ENCODE measurements at regions not wholly inside any gene's neighbourhood (a gene's known extent, or its start where the extent isn't known, plus 50 kb on each side); places are given as distances from the start of the nearest gene placed in this dataset.

DNA sequence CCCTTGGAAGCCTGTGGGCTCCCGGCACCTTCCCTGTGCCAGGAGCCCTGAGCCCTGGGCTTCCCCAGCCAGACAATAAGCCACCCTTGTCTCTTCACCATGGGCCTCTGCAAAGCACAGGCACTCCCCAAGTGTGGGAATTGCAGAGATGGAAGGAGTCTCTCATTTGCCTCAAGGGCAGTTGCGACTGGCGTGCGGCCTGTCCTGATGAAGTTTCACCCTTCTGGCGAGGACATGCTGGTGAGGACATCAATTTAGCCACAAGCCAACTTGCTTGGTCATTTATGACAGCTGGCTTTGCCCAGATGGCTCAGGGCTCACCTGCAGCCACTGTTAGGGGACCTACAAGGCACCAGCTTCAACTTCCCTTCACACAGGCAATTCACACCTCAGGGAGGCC lies 180.2 kb downstream of the ANAPC1 start:
- no peak for DNase-seq (ENCODE audit: low read depth in 1 of 2, low spot score in 1 of 2)

DNA sequence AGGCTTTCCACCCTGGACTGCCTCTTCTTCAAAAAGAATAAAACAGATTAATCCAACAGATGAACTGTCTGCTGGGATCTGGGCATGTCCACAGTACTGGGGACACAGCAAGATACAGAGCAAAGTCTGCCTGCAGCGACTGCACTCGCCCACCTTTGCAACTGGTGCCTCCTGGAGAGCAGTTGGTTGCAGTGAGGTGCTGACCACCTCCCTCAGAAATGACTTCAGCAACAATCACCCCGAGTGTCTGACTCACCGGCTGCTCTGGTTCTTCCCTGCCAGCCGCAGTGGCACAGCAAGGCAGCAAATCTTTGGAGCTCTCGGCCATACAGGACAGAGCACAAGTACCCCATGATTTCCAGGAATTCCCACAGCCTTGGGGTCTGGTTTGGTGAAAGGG lies 179.7 kb downstream of the ANAPC1 start:
- DNase-seq (ENCODE audit: low read depth in 1 of 2, low spot score in 1 of 2), result no peak

DNA sequence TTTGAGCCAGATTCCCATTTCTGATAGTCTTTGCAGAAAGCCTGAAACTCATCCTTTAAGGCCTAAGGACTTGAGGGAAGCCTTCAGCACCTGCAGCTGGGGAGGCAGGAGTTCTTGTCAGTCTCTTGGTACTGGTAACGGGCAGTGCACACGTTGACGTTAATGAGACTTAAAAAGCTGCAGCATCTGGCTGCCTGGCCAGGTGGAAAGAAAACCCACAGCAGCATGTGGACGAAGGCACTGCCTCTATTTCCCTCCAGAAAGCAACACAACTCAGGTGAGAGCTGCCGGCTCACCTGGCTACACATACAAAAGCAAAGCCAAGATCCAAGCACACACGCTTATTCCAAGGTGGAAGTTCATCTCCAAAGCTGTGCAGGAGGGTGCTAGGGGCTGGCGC lies 178.8 kb downstream of the ANAPC1 start:
- DNase-seq (ENCODE audit: low read depth in 1 of 2, low spot score in 1 of 2), result no peak

DNA sequence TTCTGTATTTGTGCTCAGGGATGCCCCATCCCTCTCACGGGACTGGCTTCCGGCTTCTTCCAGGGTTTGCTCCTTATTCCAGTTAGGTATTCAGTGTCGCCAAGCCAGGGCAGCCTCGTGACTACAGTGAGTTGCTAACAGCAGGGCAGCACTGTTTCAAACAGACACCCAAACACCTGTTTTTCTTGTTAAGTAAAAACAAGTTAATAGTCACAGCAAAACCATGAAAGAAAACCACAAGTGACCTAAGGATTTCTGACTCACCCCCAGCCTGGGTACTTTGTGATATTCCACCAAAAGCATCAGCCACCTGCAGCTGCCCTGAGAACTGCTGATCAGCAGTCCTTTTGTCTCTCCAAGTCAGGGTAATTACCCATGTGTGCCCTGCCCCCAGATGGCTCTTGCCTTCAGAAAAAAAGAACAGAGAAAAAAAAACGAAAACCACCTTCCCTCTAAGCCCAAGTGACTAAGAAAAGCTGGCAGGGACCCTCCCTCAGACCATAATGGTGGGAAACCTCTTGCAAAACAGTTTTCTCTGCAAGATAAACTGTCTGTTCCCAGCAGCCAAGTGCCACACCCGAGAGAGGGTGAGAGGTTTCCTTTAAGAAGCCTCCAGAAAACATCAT lies 178.2 kb downstream of the ANAPC1 start:
- peak in 1 of 2 donors; percentile 22 for DNase-seq (ENCODE audit: low read depth in 1 of 2, low spot score in 1 of 2)

DNA sequence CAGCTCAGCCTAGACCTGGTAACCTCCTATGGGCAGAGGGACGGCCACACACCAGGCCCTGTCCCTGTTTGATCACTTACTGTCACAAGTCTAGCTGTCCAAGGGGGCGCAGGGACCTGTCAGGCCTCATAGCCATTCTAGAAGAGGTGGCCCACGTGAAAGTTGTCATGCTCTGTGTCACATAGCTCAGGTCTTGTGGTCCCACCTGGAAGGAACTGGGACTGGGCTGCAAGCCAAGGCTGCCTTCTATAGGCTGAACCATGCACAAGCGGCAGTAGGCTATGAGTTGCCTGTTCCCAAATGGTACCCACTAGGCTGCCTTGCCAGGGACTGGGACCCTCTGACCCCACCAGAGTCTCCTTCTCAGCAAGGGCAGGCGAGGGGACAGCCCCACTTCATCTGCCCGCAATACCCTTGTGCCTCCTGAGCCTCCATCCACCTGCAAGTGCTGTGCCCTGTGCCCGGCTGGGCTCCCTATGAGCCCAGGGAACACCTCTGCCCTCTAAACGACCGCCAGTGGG lies 177.5 kb downstream of the ANAPC1 start:
- no peak for DNase-seq (ENCODE audit: low read depth in 1 of 2, low spot score in 1 of 2)

DNA sequence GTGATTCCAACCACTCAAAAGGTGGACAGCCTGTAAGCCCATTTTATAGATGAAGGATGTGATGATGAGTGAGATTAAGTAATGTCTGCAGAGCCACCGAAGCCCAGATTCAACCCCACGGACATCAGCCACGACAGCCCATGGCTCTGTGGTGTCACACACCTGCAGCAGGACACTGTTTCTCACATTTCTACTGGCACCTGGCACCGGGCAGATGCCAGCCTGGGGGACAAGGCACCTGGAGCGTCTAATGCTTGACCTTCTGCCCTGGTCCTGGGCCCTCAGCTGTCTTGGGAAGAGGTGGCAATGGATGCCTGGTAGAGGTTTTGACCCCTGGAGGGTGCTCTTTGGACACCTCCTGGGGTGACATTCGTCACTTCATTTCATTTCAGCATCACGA lies 176.3 kb downstream of the ANAPC1 start:
- DNase-seq (ENCODE audit: low read depth in 1 of 2, low spot score in 1 of 2), result no peak

DNA sequence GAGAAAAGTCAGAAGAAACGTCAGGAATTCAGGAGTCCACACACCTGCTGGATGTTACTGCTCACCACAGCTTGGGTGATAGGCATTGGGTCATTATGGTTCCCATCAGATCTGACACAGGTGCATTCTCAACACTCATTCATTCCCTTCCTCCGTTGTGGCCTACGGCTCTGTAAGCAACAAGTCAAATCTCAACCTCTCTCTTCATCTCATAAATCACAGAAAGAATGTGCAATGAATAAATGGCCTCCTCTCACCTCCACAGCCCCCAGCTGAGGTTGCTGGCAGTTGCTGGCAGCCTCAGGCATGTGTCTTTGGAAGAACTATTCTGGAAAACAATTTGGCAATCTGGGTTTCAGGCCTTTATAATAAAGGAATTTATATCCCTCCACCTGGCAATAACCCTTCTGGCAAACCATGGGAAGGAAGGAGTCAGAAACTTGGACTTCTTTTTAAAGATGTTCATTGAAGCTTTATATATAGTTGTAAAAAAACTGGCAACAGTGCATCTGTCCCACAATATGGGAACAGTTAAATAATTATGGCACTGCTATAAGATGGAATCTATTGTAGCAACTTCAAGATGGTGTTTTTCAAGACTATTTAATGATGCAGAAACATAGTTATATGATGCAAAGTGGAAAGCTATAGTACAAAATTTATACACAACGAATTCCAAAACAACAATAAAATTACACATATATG lies 175.4 kb downstream of the ANAPC1 start:
- no peak for DNase-seq (ENCODE audit: low read depth in 1 of 2, low spot score in 1 of 2)

DNA sequence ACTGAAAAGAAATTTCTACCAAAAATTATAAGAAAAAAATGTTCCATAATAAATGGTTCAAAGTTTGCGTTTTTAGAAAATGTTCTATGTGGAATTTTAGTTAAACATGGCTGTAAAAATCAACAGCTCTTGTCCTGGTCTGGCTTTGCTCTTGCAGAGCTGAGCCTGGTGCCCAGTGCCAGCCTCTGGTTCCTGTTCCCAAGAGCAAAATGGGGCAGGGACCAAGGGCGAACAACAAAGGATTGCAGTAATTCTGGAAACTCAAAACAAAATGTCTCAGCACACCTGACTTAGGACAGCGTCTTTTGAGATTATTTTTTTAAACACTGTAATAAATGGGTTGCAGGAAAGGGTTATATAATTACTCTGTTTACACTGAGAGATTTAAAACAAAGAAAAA lies 174.7 kb downstream of the ANAPC1 start:
- DNase-seq (ENCODE audit: low read depth in 1 of 2, low spot score in 1 of 2), result no peak

DNA sequence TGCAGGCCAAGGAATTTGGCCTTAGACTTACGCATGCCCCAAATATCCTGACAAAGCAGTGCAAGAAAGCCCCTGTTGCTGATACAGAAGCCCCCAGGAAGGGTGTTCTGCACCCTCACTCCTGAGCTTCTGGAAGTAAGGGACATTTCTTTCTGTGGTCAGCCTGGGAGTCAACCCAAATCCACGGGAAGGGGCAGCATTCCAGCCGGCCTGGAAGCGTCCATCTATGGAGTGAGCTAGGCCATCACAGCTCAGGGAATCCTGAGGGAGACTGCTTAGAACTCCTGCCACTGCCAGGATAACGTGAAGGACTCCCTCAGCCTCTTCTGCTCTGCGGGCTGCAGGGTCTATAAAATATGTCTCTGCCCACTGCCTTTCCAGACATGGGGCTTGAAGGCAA lies 173.9 kb downstream of the ANAPC1 start:
- DNase-seq (ENCODE audit: low read depth in 1 of 2, low spot score in 1 of 2), result no peak

DNA sequence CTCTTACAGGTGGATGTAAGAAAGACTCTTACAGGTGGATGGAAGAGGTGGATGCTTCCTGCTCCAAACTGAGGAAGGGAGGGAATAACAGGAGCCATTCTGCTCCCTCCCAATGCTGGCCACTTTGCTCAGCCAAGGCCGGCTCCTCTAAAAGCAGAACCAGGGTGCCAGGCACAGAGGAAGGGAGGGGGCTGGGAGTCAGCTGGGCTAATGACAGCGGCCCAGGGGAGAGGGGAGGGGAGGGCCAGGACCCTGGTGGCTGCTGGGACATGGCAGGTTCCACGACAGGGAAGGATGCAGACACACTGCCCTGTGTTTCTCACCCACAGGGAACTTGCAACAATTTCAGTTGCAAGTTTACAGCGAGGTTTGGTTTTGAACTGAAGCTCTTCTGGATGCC lies 173.4 kb downstream of the ANAPC1 start:
- no peak for DNase-seq (ENCODE audit: low read depth in 1 of 2, low spot score in 1 of 2)

DNA sequence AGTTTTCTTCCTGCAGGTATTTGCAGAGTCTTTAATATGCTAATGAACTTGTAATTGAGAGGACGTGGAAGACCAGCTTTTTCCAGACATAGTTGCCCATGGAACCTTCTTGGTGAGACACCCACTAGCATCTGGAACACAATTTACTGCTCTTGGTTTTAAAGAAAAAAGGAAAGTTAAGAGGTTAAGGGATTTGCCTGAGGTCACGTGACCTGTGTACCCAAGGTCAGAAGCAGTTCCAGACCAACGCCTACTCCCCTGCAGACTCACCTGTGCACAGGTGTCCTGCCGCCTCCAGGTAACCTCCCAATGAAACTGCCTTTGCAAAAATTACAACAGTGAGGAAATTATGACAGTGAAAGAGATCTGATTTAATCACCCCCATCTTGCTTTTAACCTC lies 172.7 kb downstream of the ANAPC1 start:
- no peak for DNase-seq (ENCODE audit: low read depth in 1 of 2, low spot score in 1 of 2)

DNA sequence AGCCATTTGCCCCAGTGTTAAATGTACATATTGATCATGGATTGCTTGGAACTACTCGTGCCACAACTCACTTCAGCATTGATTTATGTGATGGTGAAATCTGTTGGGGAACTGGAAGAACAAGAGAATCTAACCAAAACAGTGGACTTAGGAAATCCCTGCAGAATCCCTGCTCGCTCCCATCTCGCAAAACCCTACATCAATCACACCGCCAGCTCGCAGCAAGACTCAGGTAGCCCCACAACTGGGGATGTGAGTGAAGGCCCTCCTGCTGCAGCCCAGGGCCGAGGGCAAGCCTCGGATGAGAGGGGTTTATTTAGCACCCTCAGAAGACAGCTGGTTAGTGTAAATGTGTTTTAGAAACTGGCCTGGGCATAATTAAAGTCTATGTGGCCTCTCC lies 171.6 kb downstream of the ANAPC1 start:
- DNase-seq (ENCODE audit: low read depth in 1 of 2, low spot score in 1 of 2), result no peak

DNA sequence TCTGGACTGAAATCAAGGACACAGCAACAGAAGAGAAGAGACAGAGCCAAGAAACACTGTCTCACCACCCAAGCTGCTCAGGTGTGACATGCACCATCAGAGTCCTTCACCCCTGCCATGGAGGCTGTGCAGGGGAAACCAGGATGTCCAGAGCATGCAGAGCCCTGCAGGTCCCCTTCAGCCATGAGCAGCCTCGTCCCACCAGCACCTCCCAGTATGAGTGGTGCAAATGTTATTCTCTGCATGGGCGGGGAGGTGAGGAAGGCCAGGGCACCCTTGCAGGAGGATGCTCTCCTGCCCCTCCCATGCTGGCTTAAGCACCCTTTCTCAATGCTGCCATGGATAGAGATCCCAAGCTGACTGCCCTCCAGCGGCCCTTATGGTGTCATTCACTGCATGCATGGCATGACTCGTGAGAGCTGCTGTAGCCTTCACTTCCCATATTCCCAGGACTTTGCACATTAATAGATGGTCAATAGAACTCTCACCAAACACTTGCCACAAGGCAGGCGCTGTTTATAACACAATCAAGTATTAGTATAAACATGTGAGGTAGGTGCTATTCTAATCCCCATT lies 171.0 kb downstream of the ANAPC1 start:
- no peak for DNase-seq (ENCODE audit: low read depth in 1 of 2, low spot score in 1 of 2)

DNA sequence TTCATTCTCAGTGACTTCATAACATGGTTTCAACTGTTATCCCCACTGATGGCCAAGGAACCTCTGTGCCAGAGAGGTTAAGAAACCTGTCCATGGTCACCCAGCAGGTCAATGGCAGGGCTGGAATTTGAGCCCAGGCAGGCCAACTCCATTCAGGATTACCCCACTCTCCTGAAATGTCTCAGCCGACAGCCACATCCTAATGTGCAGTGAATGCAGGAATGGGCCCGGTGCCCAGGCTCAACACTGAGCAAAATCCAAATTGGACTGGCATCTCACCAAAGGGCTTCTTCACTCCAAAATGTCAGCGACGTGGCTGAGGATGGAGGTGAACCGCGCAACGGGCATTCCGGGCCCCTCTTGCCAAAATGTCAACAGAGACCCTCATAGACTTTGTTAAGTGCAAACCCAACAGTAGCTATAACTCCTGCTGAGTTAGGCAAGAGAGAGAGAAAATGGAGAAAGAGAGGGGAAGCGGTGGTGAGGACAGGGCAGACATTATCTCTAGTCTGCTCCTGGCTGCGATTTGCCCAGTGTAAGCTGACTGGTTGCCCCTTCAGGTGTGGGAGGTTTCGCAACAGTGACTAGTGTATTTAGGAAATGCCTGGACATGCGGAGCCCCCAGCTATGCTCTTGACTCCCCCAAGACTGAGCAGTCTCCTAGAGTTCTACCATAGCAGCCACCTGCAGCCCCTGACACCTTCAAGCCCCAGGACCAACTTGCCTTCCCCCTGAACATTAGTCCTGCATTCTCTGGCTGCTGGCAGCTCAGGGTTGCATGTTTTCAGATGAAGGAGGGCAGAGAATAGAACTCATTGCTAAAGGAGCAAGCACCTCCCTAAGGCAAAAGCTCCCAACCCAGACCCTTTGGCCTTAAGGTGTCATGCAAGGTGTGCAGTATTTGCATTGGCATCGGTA lies 167.7 kb downstream of the ANAPC1 start:
- DNase-seq (ENCODE audit: low read depth in 1 of 2, low spot score in 1 of 2), result no peak

DNA sequence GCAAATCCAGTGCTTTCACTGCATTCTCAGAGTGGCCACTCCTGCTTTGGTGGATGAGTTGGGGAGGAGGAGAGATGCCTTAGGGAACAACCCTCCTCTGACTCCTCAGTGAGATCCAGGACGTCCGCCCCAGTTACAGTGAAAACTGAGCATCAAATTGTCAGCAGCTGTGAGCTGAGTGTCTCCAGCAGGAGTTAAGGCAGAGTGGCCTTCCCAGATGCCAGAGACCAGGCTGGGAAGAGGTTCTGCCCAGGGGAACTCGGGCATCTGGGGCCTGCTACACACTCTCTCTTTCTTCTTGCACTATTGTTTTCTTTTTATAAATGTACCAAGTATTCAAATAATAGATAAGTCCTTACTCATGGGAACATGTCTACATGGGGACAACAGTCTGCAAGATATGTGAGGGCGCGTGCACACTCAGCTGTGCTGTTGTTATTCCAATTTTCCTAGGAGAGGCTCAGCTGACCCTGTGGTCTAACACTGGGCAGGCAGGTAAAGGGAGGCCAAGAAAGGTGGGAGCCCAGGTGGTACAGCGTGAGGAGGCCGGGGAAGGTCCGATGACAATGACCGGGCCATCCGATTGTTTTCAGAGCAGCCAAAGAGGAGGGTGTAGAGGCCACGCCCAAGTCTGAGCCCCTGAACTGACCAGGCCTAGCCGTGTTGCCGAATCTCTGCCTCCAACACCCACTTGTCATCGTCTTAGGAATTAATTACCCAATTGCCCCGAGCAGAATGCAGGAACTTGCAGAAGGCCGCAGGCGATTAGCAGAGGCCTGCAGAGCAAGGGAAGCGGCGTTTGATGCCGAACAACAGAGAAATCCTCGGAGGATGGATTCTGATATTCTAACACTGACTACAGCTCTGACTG lies 166.9 kb downstream of the ANAPC1 start:
- DNase-seq (ENCODE audit: low read depth in 1 of 2, low spot score in 1 of 2), result no peak

All from activated T-helper 1 cell treated with anti-CD3 and anti-CD28 coated beads, Interleukin-2, amount 50 U/mL, for 16 hours (primary cell).